ENCODE measurements at regions not wholly inside any gene's neighbourhood (a gene's known extent, or its start where the extent isn't known, plus 50 kb on each side); places are given as distances from the start of the nearest gene placed in this dataset.
"Not testable (repeated sequence)": the region's sequence is repeated elsewhere in the genome, so short reads cannot be mapped to it uniquely, and the experiment has no call there.

GRCh38 chr16:26856791-26857190 lies 209.9 kb upstream of the C16orf82 start:
- no peak overlapping the region for H3K4me3 ChIP-seq (replicated peaks in 1 of 3)
- H3K36me3 ChIP-seq = no peaks in the 10 kb centered on the region
- intact Hi-C loops (cut with DNase I) = no loop called here
- no peaks in the 10 kb centered on the region for H3K9me3 ChIP-seq
- no peaks in the 10 kb centered on the region for H3K27me3 ChIP-seq
- TF ChIP-seq POLR2A (IDR thresholded peaks at IDR 0.05) (no peak), CTCF (IDR thresholded peaks at IDR 0.05) (no peak)
- no peak for DNase-seq
- H3K27ac ChIP-seq = no peak overlapping the region
- no peaks in the 10 kb centered on the region for H3K4me1 ChIP-seq
- WGBS, 2 donors = 85 to 86% methylated on average over 5 of the region's 5 CpGs

DNA sequence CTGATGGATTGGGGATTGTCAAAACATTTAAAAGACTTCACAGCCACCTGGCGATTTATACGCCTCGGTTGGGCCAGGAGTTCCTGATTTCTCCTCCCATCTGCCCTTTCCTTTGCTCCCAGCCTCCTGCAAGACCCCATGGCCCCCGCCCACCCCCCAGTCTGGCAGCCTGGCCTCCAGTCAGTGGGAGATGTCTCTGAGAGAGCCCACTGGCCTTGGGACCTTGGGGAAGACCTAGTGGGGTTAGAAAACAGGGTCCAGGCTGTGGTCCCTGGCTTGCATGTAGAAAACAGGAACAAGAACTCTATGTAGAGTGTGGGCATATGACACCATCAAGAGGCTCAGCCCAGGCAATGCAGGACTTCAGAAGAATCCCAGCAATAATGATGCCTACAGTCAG lies 209.4 kb upstream of the C16orf82 start:
- Histone ChIP-seq H3K36me3 (no peaks in the 10 kb centered on the region), H3K4me3 (replicated peaks in 1 of 3) (no peak overlapping the region), H3K27ac (no peak overlapping the region), H3K4me1 (no peaks in the 10 kb centered on the region), H3K9me3 (no peaks in the 10 kb centered on the region), H3K27me3 (no peaks in the 10 kb centered on the region)
- intact Hi-C loops (cut with DNase I) = no loop called here
- TF ChIP-seq POLR2A (IDR thresholded peaks at IDR 0.05) = no peak
- DNase-seq = no peak
- 84 to 89% methylated on average over 4 of the region's 4 CpGs for WGBS, 2 donors

GRCh38 chr16:26860506-26860905 lies 206.2 kb upstream of the C16orf82 start:
- DNase-seq = no peak
- Histone ChIP-seq H3K27ac (no peak overlapping the region), H3K9me3 (no peaks in the 10 kb centered on the region), H3K27me3 (no peaks in the 10 kb centered on the region), H3K4me3 (replicated peaks in 1 of 3) (no peak overlapping the region), H3K36me3 (no peaks in the 10 kb centered on the region), H3K4me1 (peaks cover 0 to 3% of the 10 kb centered on the region in 2 donors)
- TF ChIP-seq POLR2A (IDR thresholded peaks at IDR 0.05) (no peak), CTCF (IDR thresholded peaks at IDR 0.05) (no peak)
- 91 to 97% methylated on average over 1 of the region's 1 CpG for WGBS, 2 donors
- intact Hi-C loops (cut with DNase I) = no loop called here

GRCh38 chr16:26863931-26864330 lies 202.8 kb upstream of the C16orf82 start:
- H3K4me3 ChIP-seq (replicated peaks in 1 of 3) = no peak overlapping the region
- TF ChIP-seq POLR2A (IDR thresholded peaks at IDR 0.05) (no peak), CTCF (IDR thresholded peaks at IDR 0.05) (no peak)
- WGBS, 2 donors = 44 to 48% methylated on average over 3 of the region's 3 CpGs
- peaks cover 0 to 3% of the 10 kb centered on the region in 2 donors for H3K4me1 ChIP-seq
- intact Hi-C loops (cut with DNase I) = no loop called here
- no peaks in the 10 kb centered on the region for H3K9me3 ChIP-seq
- H3K27ac ChIP-seq = no peak overlapping the region
- no peak for DNase-seq
- no peaks in the 10 kb centered on the region for H3K27me3 ChIP-seq
- H3K36me3 ChIP-seq = no peaks in the 10 kb centered on the region

DNA sequence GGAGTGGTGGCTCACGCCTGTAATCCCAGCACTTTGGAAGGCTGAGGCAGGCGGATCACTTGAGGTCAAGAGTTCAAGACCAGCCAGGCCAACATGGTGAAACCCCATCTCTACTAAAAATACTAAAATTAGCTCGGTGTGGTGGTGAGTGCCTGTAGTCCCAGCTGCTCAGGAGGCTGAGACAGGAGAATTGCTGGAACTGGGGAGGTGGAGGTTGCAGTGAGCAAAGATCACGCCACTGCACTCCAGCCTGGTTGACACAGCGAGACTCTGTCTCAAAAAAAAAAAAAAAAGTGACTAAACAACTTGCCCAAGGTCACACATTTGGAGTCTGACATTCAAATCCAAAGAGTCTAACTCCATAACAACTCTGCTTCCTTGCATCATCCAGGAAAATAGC lies 192.4 kb upstream of the C16orf82 start:
- H3K9me3 ChIP-seq; intact Hi-C loops (cut with DNase I); H3K4me1 ChIP-seq; H3K36me3 ChIP-seq; H3K27ac ChIP-seq; DNase-seq; H3K4me3 ChIP-seq (replicated peaks in 1 of 3); H3K27me3 ChIP-seq: not testable (repeated sequence)
- 85 to 90% methylated on average over 5 of the region's 5 CpGs for WGBS, 2 donors

DNA sequence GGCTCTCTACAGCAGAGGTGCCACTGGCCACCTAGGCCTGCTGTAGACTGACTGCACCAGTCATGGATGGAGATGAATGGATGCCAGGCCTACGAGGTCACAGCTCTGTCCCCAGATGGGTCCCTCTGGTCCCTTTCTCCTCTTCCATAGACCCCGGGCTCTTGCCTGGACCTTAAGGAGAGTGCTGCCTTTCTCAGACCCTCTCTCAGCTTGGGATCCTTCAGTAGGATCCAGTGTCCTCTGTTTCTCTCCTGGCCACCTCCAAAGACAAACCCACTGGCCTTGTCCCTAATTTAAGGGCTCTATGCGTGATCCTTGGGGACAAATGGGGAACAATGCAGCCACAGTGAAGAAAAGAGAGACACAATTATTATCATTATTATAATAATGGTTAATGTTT lies 189.3 kb upstream of the C16orf82 start:
- Histone ChIP-seq H3K27me3 (no peaks in the 10 kb centered on the region), H3K36me3 (no peaks in the 10 kb centered on the region), H3K27ac (no peak overlapping the region), H3K4me1 (no peaks in the 10 kb centered on the region), H3K4me3 (replicated peaks in 1 of 3) (no peak overlapping the region), H3K9me3 (no peaks in the 10 kb centered on the region)
- no peak for DNase-seq
- intact Hi-C loops (cut with DNase I) = no loop called here
- WGBS, 2 donors = 88 to 100% methylated on average over 1 to 3 of the region's 3 CpGs
- no peak for TF ChIP-seq POLR2A (IDR thresholded peaks at IDR 0.05)
- TF ChIP-seq CTCF (IDR thresholded peaks at IDR 0.05) = no peak
